Liver (tissue), 7 donors: ENCODE measurements at regions not wholly inside any gene's neighbourhood (a gene's known extent, or its start where the extent isn't known, plus 50 kb on each side); places are given as distances from the start of the nearest gene placed in this dataset.

Experiments
- DNase-seq: peaks from one replicate; pipeline ENCODE4 v3.0.0-alpha.2; 2017; ENCODE audit warnings: low spot score
- H3K27ac ChIP-seq, 2 donors: one replicate each; pipeline ENCODE4 v1.7.0; 2013; ENCODE audit warnings: inconsistent platforms in 2 of 2, low read length in 2 of 2, control low read depth in 1 of 2, low read depth in 1 of 2, mild to moderate bottlenecking in 1 of 2
- H3K27me3 ChIP-seq, 4 donors: one replicate each; pipeline versions ENCODE4 v1.6.1 to v1.7.0; 2013; ENCODE audit warnings: low read length in 3 of 4, inconsistent platforms in 1 of 4, mild to moderate bottlenecking in 1 of 4, moderate library complexity in 1 of 4; ENCODE audit not compliant: control insufficient read depth in 4 of 4, insufficient read depth in 4 of 4
- H3K36me3 ChIP-seq, 4 donors: one replicate each; pipeline versions ENCODE4 v1.6.1 to v1.7.0; 2013; ENCODE audit warnings: low read length in 3 of 4, mild to moderate bottlenecking in 3 of 4, low read depth in 1 of 4, moderate library complexity in 1 of 4; ENCODE audit not compliant: control insufficient read depth in 4 of 4, insufficient read depth in 3 of 4
- H3K4me1 ChIP-seq, 4 donors: one replicate each; pipeline versions ENCODE4 v1.6.1 to v1.7.0; 2013; ENCODE audit warnings: low read length in 3 of 4, mild to moderate bottlenecking in 3 of 4, moderate library complexity in 1 of 4; ENCODE audit not compliant: control insufficient read depth in 4 of 4, insufficient read depth in 4 of 4
- H3K4me3 ChIP-seq, 3 donors: one replicate each; pipeline versions ENCODE4 v1.6.1 to v1.7.0; 2013; ENCODE audit warnings: low read length in 3 of 3, control low read depth in 1 of 3, low read depth in 1 of 3, mild to moderate bottlenecking in 1 of 3
- H3K9ac ChIP-seq, 2 donors: one replicate each; pipeline ENCODE4 v1.7.0; 2013; ENCODE audit warnings: low read length in 2 of 2, mild to moderate bottlenecking in 2 of 2, moderate library complexity in 2 of 2, control low read depth in 1 of 2, low read depth in 1 of 2
- H3K9me3 ChIP-seq, 4 donors: one replicate each; pipeline versions ENCODE4 v1.6.1 to v1.7.0; 2013; ENCODE audit warnings: low read length in 3 of 4; ENCODE audit not compliant: control insufficient read depth in 4 of 4
- EGR1 ChIP-seq, 2 donors: IDR thresholded peaks; 2 replicates each; pipeline ENCODE4 v1.6.1; 2016 to 2018; ENCODE audit warnings: antibody characterized with exemption in 2 of 2, low read depth in 2 of 2
- FOXA2 ChIP-seq: IDR thresholded peaks from 2 replicates; pipeline ENCODE4 v1.6.1; 2016; ENCODE audit warnings: antibody characterized with exemption
- GABPA ChIP-seq, 2 donors: IDR thresholded peaks in 1 of 2; conservative IDR thresholded peaks in 1 of 2; 2 replicates each; pipeline ENCODE4 v1.6.1; 2016; ENCODE audit warnings: antibody characterized with exemption in 2 of 2, mild to moderate bottlenecking in 1 of 2, moderate library complexity in 1 of 2
- HNF4G ChIP-seq: IDR thresholded peaks from 2 replicates; pipeline ENCODE4 v1.6.1; 2016; ENCODE audit warnings: antibody characterized with exemption
- JUND ChIP-seq, 2 donors: IDR thresholded peaks; 2 replicates each; pipeline ENCODE4 v1.6.1; 2016; ENCODE audit warnings: antibody characterized with exemption in 2 of 2
- NR2F2 ChIP-seq: IDR thresholded peaks from 2 replicates; pipeline ENCODE4 v1.6.1; 2016; ENCODE audit warnings: antibody characterized with exemption
- RAD21 ChIP-seq, 2 donors: IDR thresholded peaks; 2 replicates each; pipeline ENCODE4 v1.6.1; 2016; ENCODE audit warnings: antibody characterized with exemption in 2 of 2, mild to moderate bottlenecking in 2 of 2
- RXRA ChIP-seq, 2 donors: IDR thresholded peaks; 2 replicates each; pipeline ENCODE4 v1.6.1; 2017 to 2018; ENCODE audit warnings: antibody characterized with exemption in 2 of 2, mild to moderate bottlenecking in 1 of 2
- SP1 ChIP-seq: IDR thresholded peaks from 2 replicates; pipeline ENCODE4 v1.6.1; 2018; ENCODE audit warnings: antibody characterized with exemption, mild to moderate bottlenecking
- TAF1 ChIP-seq: conservative IDR thresholded peaks from 2 replicates; pipeline ENCODE4 v1.6.1; 2016; ENCODE audit warnings: antibody characterized with exemption, mild to moderate bottlenecking
- YY1 ChIP-seq: IDR thresholded peaks from 2 replicates; pipeline ENCODE4 v1.6.1; 2016; ENCODE audit warnings: antibody characterized with exemption, mild to moderate bottlenecking
- WGBS: extraction: QIAGEN DNeasy Blood & Tissue Kit; methylation state at CpG from one replicate; pipeline ENCODE4 v1.1.7; 2013; 5-methylcytosine and 5-hydroxymethylcytosine counted together
- TF ChIP-seq, protein P1 (sequence below): IDR thresholded peaks from 2 replicates; pipeline ENCODE4 v1.6.1; 2016; ENCODE audit warnings: antibody characterized with exemption
- TF ChIP-seq, protein P2 (sequence below): IDR thresholded peaks from 2 replicates; pipeline ENCODE4 v1.6.1; 2016; ENCODE audit warnings: antibody characterized with exemption, mild to moderate bottlenecking
- donor health status: healthy.
- donor health status: healthy.
- donor health status: healthy.
- donor health status: healthy.

DNA sequence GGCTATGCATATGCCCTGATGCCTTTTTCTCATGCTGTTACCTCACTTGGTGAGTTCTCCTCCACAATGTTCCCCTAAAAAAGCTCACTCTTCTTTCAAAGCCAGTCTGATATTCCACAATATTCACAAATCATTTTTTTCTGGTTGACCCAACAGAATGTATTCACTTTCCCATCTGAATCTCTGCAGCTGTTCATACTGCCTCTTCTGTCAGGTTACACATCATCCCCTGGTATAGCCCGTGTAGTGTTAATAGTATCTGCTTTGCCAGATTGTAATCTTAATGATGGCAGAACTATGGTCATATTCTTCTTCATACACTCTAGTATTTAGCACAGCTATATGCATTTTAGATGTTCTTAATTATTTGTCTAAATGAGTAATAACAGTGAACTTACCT is 544.3 kb downstream of the EFNB2 start:
- Histone ChIP-seq H3K27ac (no peak overlapping the region), H3K27me3 (no peaks in the 10 kb centered on the region), H3K9me3 (no peaks in the 10 kb centered on the region), H3K4me3 (no peak overlapping the region), H3K9ac (no peak overlapping the region), H3K36me3 (no peaks in the 10 kb centered on the region), H3K4me1 (no peaks in the 10 kb centered on the region)
- no peak for DNase-seq
- no peak for TF ChIP-seq TAF1
- TF ChIP-seq, protein P1, sequence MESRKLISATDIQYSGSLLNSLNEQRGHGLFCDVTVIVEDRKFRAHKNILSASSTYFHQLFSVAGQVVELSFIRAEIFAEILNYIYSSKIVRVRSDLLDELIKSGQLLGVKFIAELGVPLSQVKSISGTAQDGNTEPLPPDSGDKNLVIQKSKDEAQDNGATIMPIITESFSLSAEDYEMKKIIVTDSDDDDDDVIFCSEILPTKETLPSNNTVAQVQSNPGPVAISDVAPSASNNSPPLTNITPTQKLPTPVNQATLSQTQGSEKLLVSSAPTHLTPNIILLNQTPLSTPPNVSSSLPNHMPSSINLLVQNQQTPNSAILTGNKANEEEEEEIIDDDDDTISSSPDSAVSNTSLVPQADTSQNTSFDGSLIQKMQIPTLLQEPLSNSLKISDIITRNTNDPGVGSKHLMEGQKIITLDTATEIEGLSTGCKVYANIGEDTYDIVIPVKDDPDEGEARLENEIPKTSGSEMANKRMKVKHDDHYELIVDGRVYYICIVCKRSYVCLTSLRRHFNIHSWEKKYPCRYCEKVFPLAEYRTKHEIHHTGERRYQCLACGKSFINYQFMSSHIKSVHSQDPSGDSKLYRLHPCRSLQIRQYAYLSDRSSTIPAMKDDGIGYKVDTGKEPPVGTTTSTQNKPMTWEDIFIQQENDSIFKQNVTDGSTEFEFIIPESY, result no peak
- 75% methylated on average over 1 of the region's 1 CpG for WGBS

DNA sequence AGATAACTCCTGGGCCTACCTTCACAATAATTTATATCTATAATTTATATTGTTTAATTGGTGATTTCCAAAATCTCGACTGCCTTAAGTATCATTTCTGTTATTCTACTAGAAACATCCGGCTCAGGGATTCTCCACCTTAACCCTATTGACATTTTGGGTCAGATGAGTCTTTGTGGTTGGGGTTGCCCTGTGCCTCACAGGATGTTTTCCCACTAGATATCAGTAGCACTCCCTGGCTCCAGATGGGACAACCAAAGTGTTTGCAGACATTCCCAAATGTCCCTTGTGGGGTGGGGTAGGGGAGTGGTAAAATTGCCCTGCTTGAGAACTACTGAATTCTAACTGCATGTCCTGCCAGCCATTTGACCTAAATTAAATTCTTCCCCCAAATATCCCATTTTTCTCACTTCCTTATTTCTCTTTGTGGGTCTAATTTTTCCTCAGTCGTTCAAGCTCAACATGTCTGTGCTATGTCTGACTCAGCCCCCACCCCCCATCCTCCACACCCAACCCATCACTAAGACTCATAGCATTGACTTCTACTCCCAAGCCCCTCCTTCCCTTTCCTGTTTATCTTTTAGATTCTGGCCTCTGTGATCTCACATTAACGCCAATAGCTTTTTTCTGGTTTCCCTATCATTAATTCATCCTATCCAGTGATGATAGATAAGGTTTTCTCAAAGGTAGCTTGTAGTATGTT is 545.1 kb downstream of the EFNB2 start:
- no peaks in the 10 kb centered on the region for H3K4me1 ChIP-seq
- no peak overlapping the region for H3K27ac ChIP-seq
- no peaks in the 10 kb centered on the region for H3K36me3 ChIP-seq
- TF ChIP-seq, protein P2, sequence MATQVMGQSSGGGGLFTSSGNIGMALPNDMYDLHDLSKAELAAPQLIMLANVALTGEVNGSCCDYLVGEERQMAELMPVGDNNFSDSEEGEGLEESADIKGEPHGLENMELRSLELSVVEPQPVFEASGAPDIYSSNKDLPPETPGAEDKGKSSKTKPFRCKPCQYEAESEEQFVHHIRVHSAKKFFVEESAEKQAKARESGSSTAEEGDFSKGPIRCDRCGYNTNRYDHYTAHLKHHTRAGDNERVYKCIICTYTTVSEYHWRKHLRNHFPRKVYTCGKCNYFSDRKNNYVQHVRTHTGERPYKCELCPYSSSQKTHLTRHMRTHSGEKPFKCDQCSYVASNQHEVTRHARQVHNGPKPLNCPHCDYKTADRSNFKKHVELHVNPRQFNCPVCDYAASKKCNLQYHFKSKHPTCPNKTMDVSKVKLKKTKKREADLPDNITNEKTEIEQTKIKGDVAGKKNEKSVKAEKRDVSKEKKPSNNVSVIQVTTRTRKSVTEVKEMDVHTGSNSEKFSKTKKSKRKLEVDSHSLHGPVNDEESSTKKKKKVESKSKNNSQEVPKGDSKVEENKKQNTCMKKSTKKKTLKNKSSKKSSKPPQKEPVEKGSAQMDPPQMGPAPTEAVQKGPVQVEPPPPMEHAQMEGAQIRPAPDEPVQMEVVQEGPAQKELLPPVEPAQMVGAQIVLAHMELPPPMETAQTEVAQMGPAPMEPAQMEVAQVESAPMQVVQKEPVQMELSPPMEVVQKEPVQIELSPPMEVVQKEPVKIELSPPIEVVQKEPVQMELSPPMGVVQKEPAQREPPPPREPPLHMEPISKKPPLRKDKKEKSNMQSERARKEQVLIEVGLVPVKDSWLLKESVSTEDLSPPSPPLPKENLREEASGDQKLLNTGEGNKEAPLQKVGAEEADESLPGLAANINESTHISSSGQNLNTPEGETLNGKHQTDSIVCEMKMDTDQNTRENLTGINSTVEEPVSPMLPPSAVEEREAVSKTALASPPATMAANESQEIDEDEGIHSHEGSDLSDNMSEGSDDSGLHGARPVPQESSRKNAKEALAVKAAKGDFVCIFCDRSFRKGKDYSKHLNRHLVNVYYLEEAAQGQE, result no peak
- TF ChIP-seq, protein P1, result no peak
- no peak for TF ChIP-seq FOXA2
- no peak for TF ChIP-seq YY1
- no peak for TF ChIP-seq EGR1 (IDR thresholded peaks at IDR 0.05; ENCODE audit: low read depth in 2 of 2)
- TF ChIP-seq RAD21 (IDR thresholded peaks at IDR 0.05), result no peak
- TF ChIP-seq TAF1, result no peak
- DNase-seq, result no peak
- H3K9ac ChIP-seq, result no peak overlapping the region
- 57% methylated on average over 4 of the region's 4 CpGs for WGBS
- no peaks in the 10 kb centered on the region for H3K27me3 ChIP-seq
- no peak overlapping the region for H3K4me3 ChIP-seq
- no peaks in the 10 kb centered on the region for H3K9me3 ChIP-seq

DNA sequence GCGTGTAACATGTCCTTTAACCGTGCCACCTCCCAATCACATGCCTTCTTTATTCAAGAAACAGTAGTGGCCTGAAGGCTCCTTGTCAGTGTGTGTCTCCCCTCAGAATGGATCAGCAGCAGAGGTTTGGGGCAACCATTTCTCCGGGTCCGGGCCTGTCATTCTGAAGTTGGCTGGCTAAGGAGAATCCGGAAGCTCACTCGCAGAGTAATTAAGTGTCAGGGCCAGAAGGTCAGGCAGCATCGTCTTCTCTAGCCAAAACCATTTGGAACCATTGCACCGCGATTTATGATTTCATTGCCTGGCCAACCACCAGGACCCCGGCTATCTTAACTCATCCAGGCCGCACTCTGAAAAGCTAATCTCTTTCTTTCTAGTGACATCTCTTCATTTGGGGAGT is 550.8 kb downstream of the EFNB2 start:
- no peak overlapping the region for H3K27ac ChIP-seq
- no peak for DNase-seq
- H3K4me1 ChIP-seq, result no peaks in the 10 kb centered on the region
- WGBS, result 85% methylated on average over 11 of the region's 11 CpGs
- H3K36me3 ChIP-seq, result no peaks in the 10 kb centered on the region
- H3K9me3 ChIP-seq, result peaks cover 0 to 3% (median 0%) of the 10 kb centered on the region in 4 donors
- peaks cover 0 to 8% (median 0%) of the 10 kb centered on the region in 4 donors for H3K27me3 ChIP-seq
- H3K4me3 ChIP-seq, result no peak overlapping the region
- no peak overlapping the region for H3K9ac ChIP-seq
- TF ChIP-seq SP1, result no peak
- TF ChIP-seq GABPA (IDR thresholded peaks at IDR 0.05 in 1 of 2, conservative IDR thresholded peaks at IDR 0.05 in 1 of 2), result no peak
- TF ChIP-seq NR2F2, result no peak
- no peak for TF ChIP-seq FOXA2
- no peak for TF ChIP-seq JUND (IDR thresholded peaks at IDR 0.05)
- no peak for TF ChIP-seq HNF4G
- TF ChIP-seq, protein P1, result no peak
- no peak for TF ChIP-seq RXRA (IDR thresholded peaks at IDR 0.05)
- no peak for TF ChIP-seq TAF1
